HS-27A (cell line): ENCODE measurements at regions not wholly inside any gene's neighbourhood (a gene's known extent, or its start where the extent isn't known, plus 50 kb on each side); places are given as distances from the start of the nearest gene placed in this dataset.

Experiments
- DNase-seq: peaks from one replicate; pipeline ENCODE4 v3.0.0-alpha.2; 2012; ENCODE audit warnings: low read depth, missing footprints

DNA sequence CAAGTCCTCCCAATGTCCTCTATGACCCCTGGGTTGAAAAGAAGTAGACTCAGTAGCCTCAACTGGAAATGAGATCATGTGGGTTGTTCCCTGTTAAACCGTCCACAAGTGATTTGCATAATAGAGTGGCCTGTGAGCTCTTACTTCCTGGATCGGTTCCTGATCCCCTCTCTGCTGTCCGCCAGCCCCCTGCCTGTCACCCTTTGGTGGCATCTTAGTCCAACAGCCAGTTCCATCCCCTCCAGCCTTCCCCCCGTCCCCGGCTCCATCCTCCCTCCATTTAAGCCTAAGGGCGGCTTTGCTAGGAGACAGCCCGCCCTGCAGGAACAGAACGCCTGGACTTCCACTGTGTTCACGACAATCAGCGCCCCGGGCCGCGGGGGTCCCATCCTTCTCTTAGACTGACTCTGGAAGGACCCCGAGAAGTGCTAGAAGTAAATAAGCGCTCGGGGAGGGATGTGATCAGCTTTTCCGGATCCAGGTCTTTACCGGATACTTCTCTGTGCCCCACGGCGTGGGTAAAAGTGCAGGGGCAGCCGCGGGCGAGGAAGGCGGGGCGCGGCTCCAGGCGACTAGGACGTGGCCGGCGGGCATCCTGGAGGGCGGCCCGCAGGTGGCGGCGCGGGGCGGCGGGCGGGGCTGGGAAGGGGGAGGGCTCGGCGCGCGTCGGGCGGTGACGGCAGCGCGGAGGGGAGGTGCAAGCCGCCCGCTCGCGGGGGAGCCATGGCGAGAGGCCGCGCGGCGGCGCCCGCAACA is 51.2 kb upstream of the ULK4 start:
- no peak for DNase-seq

DNA sequence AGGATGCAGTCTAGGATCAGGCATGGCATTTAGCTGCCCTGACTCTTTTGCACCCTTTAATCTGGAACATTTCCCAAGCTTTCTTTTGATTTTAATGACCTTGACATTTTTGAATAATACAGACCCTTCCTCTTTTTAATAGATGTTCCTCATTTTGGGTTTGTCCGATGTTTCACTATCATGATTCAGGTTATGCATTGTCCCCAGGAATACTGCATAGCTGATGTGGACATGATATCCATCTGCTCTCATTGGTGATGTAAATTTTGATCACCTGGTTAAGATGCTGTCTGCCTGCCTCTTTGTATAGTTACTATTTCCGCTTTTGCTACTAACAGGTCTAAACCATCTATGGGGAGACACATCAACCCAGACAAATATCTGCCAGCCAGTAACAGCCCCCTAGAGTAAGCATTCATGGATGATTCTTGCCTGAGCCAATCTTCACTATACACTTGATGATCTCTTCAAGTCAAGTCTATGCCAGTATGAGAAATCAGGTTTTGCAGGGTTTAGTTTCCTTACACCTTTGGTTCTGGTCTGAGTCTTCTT is 50.6 kb upstream of the ULK4 start:
- DNase-seq, result no peak
